Raji (cell line): ENCODE measurements at regions not wholly inside any gene's neighbourhood (a gene's known extent, or its start where the extent isn't known, plus 50 kb on each side); places are given as distances from the start of the nearest gene placed in this dataset.

Experiments
- POLR2A ChIP-seq: IDR thresholded peaks from 2 replicates; pipeline ENCODE4 v1.6.1; 2011; ENCODE audit warnings: low read depth, low read length, control low read depth; ENCODE audit not compliant: insufficient read depth

DNA sequence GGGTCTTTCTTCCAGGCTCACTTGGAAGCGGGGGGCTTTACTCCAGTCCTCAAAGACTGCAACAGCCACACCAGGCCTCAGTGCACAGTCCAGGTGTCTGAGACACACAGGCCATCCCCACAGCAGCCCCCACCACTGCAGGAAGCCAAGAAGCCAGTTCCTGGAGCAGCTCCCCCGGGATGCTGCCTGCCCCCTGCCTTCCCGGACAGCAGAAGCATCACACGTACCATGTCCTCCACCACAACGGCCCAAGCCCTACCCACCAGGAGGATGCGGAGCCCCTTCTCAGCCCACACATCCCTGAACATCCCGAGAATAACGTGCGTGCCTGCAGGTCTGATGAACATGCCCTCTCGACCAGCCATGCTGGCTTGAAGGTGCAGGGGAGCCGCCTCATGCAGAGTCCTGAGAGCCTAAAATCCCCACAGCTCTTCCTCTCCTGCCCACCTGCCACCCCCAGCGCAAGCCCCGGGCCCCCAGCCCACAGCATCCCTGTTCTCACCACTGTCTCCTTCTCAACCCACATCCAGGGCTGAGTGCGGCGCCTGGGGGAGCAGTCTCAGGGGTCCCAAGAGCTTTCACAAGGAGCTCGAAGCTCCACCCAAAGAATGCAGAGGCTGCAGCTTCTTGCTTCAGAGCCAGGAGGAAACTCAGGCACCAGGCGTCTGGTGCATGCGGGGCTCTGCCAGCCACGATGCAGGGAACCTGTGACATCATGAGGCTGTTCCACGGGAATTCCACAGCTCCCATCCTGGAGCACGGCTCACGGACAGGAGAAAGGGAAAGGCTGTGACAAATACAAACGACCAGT, 209.6 kb downstream of the BRD1 start:
- TF ChIP-seq POLR2A: no peak

DNA sequence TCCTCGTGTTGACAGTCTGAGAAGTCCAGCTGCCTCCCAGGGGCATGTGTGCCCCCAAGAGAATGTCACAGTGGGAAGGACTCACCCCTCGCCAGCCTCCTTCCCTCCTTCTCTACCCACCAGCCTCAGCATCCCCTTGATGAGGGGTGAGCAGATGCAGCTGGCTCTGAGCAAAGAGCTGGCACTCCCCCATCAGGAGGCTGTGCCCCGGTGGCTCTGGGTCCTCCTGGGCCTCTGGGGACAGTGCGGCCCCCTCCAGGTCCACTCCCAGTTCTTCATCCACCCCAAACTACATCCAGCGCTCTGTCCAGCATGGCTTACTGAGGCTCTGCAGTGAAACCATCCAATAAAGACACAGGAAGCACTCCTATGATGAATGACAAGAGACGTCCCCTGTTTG, 210.4 kb downstream of the BRD1 start:
- no peak for TF ChIP-seq POLR2A

DNA sequence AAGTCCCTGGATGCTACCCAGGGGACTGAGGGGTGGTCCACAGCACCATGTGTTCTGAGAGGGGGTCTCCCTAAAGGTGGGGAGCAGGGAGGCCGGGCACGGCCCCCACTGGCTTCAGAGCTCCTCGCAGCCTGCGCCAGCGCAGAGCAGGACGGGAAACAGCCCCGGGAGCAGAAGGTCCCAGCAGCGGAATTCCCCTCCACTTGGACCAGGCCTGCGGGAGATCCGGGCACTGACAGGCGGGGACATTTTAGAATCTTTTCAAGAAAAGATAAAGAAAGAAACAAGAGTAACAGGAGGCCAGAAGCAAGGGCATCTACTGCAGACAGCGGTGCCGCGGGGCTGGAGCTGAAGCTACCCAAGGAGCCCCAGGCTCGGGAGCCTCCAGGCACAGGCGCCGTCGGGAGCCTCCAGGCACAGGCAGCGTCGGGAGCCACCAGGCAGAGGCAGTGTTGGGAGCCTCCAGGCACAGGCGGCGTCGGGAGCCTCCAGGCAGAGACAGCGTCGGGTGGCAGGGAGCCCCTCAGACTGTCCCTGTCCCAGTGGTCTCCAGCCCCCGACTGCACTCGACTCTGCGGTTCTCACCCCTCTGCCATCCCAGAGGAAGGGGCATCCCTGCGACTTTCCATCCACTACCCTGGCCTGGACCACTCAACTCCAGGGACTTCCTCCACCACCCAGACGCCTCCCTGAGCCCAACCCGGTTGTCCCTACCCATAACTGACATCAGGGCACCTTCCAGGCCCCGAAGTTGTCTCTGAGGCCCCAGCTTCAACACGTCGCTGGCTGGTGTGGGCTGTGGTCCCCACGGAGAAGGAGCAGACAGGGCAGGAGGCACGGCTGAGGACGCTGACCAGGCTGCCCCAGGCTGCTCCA, 211.1 kb downstream of the BRD1 start:
- TF ChIP-seq POLR2A: no peak

DNA sequence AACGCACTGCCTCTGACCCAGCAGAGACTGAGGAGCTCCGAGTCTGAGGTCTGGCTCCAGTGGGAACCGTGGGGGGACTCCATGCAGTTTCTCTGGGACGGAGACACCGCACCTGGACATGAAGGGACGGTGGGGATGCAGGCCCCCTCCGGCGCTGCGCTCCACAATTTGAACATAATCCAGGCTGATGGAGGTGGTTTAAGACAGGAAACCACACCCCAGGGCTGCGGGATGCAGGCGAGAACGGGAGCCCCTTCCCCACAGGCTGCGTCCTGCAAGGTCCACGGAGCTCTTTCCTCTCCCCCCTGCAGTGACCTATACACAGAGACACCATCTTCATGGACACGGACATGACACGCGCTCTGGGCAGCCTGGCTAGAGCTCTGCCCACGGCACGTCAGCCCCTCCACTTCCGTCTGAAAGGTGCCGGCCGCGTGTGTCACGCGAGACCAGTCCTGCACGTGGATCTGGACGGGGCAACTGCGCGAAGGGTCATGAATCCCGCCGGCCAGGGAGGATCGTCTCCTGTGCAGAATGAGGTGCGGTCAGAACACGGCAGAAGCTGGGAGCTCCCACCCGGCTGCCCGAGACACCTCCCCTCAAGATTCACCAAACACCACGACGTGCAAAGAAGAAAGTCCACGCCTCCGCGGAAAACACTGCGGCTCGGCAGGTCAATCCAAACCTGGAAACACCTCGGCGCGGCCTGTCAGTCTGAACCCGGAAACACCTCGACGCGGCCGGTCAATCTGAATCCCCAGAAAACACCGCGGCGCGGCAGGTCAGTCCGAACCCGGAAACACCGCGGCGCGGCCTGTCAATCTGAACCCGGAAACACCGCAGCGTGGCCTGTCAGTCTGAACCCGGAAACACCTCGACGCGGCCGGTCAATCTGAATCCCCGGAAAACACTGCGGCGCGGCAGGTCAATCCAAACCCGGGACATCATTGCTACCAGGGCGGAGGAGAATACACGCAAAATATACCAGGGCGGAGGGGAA, 212.4 kb downstream of the BRD1 start:
- TF ChIP-seq POLR2A: no peak

DNA sequence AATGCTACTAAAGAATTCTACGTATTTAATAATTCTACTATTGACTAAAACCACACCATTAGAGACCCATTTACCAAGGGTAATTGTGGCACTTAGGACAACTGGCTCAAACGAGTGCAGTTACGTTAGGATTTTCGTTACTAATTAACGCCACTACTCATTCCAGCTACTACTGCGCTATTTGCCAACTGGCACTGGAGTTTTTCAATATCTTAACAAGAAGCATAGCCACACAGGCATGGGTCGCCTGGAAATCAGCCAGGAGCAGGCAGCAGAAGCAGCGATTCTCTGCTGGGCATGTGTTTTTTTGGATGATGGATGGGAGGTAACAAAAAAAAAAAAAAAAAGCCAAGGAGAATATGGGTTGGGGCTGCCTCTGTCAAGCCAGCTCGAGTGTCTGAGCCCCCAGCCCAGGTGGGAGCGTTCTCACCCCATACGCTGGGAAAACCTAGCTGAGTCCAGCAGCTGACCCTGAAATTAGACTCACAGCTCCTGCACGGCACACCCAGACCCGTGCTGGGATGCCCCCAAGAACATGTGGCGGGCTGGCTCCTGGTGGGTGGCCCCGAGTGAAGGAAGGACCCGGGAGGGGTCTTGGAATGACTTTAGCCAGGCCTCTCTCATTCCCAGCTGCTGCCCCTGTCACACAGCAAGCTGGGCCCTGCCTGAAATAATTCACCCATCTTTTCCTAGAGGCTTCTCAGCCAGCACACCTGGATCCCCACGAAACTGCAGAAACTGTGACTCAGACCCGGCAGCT, 214.0 kb downstream of the BRD1 start:
- no peak for TF ChIP-seq POLR2A

DNA sequence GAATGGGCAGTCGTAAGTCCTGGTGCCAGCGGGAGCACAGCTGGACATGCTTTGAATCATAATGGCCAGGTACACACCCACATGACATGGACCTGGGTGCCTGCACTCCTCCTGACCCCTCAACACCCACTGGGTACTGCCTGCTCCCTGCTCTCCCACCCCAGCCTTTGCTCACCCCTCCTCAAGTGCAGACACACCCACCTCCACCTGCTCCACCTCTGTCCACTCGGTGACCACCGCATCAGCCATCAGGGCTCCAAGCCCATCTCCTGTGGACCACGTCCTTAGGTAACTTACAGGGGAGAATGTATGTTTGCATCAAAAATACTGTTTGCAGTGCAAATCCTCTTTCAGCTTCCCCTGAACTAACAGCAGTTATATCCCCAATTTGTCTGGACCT, 214.6 kb downstream of the BRD1 start:
- TF ChIP-seq POLR2A: no peak

DNA sequence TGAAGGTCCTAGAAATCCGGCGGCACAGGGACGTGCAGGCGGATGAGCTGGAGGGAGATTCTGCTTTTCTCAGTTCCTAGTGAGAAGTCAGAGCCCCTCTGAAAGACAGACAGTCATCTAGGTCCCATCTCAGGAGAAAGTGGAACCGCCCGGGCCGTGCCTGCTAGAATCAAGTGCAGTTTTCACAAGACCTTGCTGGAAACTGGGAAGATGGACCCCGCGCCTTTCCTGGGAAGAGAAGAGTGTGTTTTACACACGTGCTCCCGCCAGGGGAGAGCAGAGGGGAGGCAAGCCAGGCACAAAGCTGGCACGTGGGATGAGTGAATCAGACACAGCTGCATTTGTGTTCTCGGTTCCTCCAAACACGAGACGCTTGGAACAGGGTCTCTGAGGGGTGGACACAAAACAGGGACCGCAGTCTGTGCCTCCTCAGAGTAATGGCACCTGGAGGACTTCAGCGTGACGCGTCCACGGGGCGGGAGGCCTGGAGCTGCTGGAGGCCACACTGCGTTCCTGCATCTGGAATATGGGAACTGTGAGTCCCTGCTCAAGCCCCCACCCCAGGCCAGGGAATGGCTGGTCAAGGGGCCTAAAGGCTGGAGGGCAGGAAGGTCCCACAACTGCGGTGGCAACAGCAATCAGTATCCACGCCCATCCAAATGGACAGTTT, 218.3 kb downstream of the BRD1 start:
- TF ChIP-seq POLR2A: no peak

DNA sequence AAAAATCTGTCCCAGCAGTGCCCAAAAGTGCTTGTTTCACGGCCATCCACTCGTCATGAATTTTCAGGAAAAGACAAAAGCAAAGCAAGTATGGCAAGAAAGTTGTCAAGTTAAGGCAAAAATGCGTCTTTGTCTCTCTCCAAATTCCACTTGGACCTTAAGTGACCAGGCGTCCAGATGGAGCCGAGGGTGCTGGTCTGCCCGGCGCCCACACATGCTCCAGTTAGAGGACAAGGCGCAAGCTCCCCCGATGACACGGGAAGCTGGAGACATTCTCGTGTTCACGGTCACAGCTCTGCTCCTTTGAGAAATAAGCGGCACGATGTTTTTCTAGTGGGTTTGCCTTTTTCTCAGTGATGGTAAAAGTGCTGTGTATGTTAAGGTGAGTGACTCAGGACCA, 219.0 kb downstream of the BRD1 start:
- TF ChIP-seq POLR2A: no peak

DNA sequence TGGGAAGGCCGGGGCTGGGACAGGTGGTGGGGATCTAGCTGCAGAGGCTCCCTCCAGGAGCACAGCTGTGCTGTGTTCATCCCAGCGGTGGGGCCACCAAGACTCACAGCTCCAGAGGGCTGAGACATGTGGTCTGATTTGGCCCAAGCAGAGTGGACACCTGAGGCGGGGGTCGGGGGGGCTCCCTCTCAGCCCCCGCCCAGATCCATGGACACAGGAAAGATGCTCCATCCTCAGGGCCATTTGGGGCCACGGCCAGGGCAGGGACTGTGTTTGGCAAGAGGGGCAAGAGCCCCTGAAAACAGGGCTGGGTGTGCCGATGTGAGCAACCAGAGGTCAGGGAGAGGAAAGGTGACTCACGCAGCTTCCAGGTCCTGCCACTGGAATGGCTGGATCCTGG, 219.4 kb downstream of the BRD1 start:
- TF ChIP-seq POLR2A: no peak

DNA sequence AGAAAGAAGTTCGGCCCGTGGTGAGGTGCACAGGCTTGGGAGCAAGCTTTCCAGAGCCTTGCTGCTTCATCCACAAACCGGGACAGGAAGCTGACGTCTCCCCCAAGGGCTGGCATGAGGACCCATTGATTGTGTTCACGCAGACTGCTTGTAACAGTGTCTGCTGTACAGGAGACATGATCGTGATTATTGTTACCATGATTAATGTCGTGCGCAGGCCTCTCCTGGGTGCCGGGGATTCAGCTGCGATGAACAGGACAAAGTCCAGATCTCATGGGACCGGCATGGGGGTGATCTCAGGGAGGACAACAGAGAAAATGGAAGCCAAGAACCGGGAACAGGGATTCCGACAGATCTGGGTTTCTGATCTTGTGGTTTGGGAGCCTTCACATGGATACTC, 219.9 kb downstream of the BRD1 start:
- no peak for TF ChIP-seq POLR2A

DNA sequence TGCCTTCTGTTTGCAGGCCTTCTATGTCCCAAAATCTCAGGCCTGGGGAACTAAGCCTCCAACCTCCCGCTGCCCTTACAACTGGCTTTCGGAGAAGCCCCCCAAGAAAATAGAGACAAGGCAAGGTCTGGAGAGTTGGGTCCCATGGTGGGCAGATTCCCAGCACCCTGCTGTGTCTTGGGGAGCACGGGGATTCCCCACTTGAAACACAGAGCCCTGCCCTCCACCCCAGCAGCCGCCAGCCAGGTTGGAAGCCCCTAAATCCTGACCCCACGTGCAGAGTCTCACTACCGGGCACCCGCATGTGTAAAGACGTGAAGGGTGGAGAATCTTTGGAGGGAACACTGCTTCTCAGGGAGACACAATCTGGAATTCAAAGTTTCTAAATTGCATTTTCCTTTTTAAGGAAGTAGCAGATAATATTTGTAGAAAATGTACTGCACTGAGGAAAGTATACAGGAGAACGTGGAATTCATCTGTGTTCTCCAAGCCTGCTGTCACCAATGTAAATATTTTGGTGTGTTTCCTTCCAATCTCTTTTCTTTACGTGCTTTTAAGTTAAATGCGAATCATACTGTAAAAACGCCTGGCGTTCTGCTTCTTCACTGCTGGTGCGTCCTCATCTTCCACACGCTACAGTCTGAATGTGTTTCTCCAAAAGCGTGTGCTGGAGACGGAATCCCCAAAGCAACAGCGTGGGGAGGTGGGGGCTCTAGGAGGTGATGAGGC, 220.9 kb downstream of the BRD1 start:
- no peak for TF ChIP-seq POLR2A

DNA sequence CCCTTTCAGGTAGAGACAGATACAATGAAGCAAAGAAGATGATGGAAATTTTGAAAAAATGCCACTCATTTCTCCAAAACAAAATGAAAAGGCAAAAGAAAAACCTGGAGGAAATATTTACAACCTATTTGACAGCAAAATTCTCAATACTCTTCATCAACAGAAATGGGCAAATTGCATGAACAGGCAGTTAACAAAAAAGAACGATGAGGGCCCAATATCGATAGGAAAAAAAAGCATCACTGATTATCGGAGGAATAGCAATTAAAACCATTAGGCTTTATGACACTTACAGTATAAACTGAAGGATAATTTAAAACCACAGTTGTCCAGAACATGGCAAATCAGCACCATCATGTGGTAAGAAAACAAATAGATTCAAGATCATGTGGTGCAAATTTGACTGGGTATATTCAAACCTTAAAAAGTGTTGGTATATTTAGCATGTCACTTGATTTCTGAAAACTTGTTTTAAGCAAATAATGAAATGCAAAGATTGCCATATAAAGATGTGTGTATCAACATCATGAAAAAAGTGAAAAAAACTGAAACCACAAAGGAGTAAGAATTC, 222.9 kb downstream of the BRD1 start:
- TF ChIP-seq POLR2A: no peak

DNA sequence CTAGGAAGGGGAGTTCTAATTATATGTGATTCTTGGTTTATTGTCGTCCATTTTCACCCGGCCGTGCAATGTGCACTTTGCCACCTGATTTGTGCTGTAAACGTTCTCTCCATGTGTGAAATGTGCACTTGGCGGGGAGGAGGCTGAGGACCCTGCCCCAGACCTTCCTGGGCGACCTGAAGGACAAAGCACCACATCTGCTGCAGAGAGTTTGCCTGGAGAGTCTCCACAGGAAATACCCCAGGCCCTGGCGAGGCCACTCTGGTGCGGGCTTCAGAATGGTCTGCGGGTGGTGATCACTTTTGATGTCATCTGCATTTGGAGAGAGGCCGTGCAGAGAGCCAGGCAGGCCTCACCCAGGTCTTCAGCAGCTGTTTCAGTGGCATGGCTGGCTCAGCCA, 224.7 kb downstream of the BRD1 start:
- no peak for TF ChIP-seq POLR2A
